ENCODE measurements at regions not wholly inside any gene's neighbourhood (a gene's known extent, or its start where the extent isn't known, plus 50 kb on each side); places are given as distances from the start of the nearest gene placed in this dataset.
A peak's percentile ranks its signal among the peaks of the same experiment; 100 is the strongest.

DNA sequence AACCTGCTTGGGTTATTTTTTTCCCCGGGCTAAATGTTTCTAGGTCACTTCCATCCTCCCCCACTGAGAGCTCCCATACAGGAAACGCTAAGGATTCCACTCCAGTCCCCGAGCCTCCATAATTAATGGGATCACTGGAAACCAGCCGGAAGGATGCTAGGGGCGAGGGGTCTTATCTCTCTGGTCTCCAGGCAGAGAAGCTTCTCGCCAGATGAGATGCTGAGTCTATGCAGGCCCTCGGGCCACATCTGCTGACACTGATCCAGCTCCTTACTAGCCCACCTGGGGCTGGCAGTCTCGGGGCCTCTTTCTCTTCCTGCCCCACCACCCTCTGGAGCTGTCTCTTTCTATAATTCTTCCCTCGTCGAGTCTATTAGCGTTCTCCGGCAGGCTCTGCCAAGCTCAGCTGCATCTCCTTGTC lies 125.9 kb upstream of the SYT13 start:
- BruUV-seq (replicated peaks): no TSS peak
- DNase-seq (ENCODE audit: low read depth, low spot score) (no peak), ATAC-seq (no peak)
- POLR2A ChIA-PET: no interaction called here
- no peak overlapping the region for H3K27ac ChIP-seq (ENCODE audit: low read length)
- H3K27me3 ChIP-seq (ENCODE audit: control insufficient read depth, insufficient read depth, low read length): peaks cover 10% of the 10 kb centered on the region
- intact Hi-C loops (cut with micrococcal nuclease; ENCODE audit: unreplicated experiment) (no loop called here), in situ Hi-C loops (cut with HindIII; ENCODE audit: low pct_unique_long_range_greater_than_20kb, low sequenced_read_pairs) (no loop called here)
- H3K4me1 ChIP-seq (ENCODE audit: control insufficient read depth, insufficient read depth, low read length): no peaks in the 10 kb centered on the region
- no peak overlapping the region for H3K4me3 ChIP-seq (ENCODE audit: low read depth in 2 of 2, low read length in 2 of 2)
- TF ChIP-seq TCF7L2 (IDR thresholded peaks at IDR 0.05; ENCODE audit: low read depth, low read length): no peak
- TF ChIP-seq SIN3A (IDR thresholded peaks at IDR 0.05; ENCODE audit: borderline replicate concordance, insufficient read depth, low read depth, low read length): no peak
- TF ChIP-seq POLR2AphosphoS5 (IDR thresholded peaks at IDR 0.05; ENCODE audit: low read depth, low read length): no peak
- TF ChIP-seq, protein P1, sequence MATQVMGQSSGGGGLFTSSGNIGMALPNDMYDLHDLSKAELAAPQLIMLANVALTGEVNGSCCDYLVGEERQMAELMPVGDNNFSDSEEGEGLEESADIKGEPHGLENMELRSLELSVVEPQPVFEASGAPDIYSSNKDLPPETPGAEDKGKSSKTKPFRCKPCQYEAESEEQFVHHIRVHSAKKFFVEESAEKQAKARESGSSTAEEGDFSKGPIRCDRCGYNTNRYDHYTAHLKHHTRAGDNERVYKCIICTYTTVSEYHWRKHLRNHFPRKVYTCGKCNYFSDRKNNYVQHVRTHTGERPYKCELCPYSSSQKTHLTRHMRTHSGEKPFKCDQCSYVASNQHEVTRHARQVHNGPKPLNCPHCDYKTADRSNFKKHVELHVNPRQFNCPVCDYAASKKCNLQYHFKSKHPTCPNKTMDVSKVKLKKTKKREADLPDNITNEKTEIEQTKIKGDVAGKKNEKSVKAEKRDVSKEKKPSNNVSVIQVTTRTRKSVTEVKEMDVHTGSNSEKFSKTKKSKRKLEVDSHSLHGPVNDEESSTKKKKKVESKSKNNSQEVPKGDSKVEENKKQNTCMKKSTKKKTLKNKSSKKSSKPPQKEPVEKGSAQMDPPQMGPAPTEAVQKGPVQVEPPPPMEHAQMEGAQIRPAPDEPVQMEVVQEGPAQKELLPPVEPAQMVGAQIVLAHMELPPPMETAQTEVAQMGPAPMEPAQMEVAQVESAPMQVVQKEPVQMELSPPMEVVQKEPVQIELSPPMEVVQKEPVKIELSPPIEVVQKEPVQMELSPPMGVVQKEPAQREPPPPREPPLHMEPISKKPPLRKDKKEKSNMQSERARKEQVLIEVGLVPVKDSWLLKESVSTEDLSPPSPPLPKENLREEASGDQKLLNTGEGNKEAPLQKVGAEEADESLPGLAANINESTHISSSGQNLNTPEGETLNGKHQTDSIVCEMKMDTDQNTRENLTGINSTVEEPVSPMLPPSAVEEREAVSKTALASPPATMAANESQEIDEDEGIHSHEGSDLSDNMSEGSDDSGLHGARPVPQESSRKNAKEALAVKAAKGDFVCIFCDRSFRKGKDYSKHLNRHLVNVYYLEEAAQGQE (IDR thresholded peaks at IDR 0.05; ENCODE audit: insufficient read depth in 1 of 2, low read depth in 2 of 2, low read length in 1 of 2): no peak
- TF ChIP-seq, protein P2, sequence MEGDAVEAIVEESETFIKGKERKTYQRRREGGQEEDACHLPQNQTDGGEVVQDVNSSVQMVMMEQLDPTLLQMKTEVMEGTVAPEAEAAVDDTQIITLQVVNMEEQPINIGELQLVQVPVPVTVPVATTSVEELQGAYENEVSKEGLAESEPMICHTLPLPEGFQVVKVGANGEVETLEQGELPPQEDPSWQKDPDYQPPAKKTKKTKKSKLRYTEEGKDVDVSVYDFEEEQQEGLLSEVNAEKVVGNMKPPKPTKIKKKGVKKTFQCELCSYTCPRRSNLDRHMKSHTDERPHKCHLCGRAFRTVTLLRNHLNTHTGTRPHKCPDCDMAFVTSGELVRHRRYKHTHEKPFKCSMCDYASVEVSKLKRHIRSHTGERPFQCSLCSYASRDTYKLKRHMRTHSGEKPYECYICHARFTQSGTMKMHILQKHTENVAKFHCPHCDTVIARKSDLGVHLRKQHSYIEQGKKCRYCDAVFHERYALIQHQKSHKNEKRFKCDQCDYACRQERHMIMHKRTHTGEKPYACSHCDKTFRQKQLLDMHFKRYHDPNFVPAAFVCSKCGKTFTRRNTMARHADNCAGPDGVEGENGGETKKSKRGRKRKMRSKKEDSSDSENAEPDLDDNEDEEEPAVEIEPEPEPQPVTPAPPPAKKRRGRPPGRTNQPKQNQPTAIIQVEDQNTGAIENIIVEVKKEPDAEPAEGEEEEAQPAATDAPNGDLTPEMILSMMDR (IDR thresholded peaks at IDR 0.05): no peak
- CTCF ChIA-PET: no interaction called here
- no peaks in the 10 kb centered on the region for H3K9me3 ChIP-seq (ENCODE audit: control insufficient read depth, insufficient read depth, low read depth, low read length)
- no peaks in the 10 kb centered on the region for H3K36me3 ChIP-seq (ENCODE audit: control insufficient read depth, insufficient read depth, low read length)

DNA sequence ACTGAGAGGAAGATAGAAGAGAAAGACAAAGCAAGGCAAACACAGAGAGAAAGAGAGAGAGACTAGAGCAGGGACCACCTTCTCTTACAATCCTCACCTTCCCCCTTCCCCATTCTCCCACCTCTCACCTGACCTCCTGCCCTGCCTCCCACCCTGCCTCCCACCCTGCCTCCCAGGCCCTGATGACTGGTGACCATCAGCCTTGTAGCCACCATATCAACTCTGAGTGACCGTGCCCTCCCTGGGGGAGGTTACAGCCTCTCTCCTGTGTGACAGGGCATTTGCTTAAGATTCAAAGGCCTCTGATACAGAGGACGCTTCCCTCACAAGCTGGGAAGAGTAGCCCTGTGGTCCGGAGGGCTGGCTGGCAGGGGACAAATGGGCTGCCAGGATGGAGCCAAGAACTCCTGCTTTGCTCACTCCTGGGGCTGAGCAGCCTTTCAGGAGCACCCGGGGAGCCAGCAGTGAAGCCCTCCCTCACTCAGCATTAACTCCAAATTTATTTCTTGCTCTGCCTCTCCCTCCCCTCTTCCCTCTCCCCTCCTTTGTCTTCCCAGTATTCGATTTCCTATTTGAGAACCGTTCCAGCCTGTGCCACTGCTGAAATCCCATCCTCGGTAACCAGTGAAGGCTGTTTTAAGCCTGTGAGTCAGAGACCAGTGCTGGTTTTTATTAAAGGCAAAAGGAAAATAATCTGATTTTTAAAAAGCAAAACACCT lies 125.2 kb upstream of the SYT13 start:
- in situ Hi-C loops (cut with HindIII; ENCODE audit: low pct_unique_long_range_greater_than_20kb, low sequenced_read_pairs): no loop called here
- Histone ChIP-seq H3K4me3 (ENCODE audit: low read depth in 2 of 2, low read length in 2 of 2) (no peak overlapping the region), H3K27ac (ENCODE audit: low read length) (no peak overlapping the region), H3K9me3 (ENCODE audit: control insufficient read depth, insufficient read depth, low read depth, low read length) (no peaks in the 10 kb centered on the region), H3K36me3 (ENCODE audit: control insufficient read depth, insufficient read depth, low read length) (no peaks in the 10 kb centered on the region), H3K27me3 (ENCODE audit: control insufficient read depth, insufficient read depth, low read length) (peaks cover 10% of the 10 kb centered on the region), H3K4me1 (ENCODE audit: control insufficient read depth, insufficient read depth, low read length) (no peaks in the 10 kb centered on the region)
- POLR2A ChIA-PET: no interaction called here
- DNase-seq (ENCODE audit: low read depth, low spot score) (no peak), ATAC-seq (peak; percentile 26; the same call in 1 of the 2 replicates)
- BruUV-seq (replicated peaks): no TSS peak
- CTCF ChIA-PET: no interaction called here
- TF ChIP-seq POLR2AphosphoS5 (IDR thresholded peaks at IDR 0.05; ENCODE audit: low read depth, low read length): no peak
- TF ChIP-seq, protein P2 (IDR thresholded peaks at IDR 0.05): no peak
- TF ChIP-seq SIN3A (IDR thresholded peaks at IDR 0.05; ENCODE audit: borderline replicate concordance, insufficient read depth, low read depth, low read length): no peak
- no peak for TF ChIP-seq TCF7L2 (IDR thresholded peaks at IDR 0.05; ENCODE audit: low read depth, low read length)
- TF ChIP-seq, protein P1 (IDR thresholded peaks at IDR 0.05; ENCODE audit: insufficient read depth in 1 of 2, low read depth in 2 of 2, low read length in 1 of 2): no peak
- intact Hi-C loops (cut with micrococcal nuclease; ENCODE audit: unreplicated experiment): no loop called here

All from Panc1 (cell line).